Breast epithelium (tissue), 3 donors: ENCODE measurements at regions not wholly inside any gene's neighbourhood (a gene's known extent, or its start where the extent isn't known, plus 50 kb on each side); places are given as distances from the start of the nearest gene placed in this dataset.

ENCODE experiments used
- POLR2A ChIP-seq: fragments of 450-650 bp; IDR thresholded peaks from one replicate; pipeline ENCODE4 v1.6.1; 2016; ENCODE audit warnings: antibody characterized with exemption, mild to moderate bottlenecking, moderate library complexity
- POLR2AphosphoS5 ChIP-seq, 3 donors: sonication (generic); formaldehyde crosslinking; IDR thresholded peaks; one replicate each; pipeline ENCODE4 v1.6.1; 2017; ENCODE audit warnings: antibody characterized with exemption in 3 of 3
- TF ChIP-seq, protein P1 (sequence below), 3 donors: fragments of 450-650 bp; IDR thresholded peaks; one replicate each; pipeline ENCODE4 v1.5.1; 2016 to 2017; ENCODE audit warnings: antibody characterized with exemption in 3 of 3, mild to moderate bottlenecking in 3 of 3, moderate library complexity in 3 of 3

- TF ChIP-seq, protein P1, sequence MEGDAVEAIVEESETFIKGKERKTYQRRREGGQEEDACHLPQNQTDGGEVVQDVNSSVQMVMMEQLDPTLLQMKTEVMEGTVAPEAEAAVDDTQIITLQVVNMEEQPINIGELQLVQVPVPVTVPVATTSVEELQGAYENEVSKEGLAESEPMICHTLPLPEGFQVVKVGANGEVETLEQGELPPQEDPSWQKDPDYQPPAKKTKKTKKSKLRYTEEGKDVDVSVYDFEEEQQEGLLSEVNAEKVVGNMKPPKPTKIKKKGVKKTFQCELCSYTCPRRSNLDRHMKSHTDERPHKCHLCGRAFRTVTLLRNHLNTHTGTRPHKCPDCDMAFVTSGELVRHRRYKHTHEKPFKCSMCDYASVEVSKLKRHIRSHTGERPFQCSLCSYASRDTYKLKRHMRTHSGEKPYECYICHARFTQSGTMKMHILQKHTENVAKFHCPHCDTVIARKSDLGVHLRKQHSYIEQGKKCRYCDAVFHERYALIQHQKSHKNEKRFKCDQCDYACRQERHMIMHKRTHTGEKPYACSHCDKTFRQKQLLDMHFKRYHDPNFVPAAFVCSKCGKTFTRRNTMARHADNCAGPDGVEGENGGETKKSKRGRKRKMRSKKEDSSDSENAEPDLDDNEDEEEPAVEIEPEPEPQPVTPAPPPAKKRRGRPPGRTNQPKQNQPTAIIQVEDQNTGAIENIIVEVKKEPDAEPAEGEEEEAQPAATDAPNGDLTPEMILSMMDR (IDR thresholded peaks at IDR 0.05): no peak
- TF ChIP-seq POLR2A: no peak
- no peak for TF ChIP-seq POLR2AphosphoS5 (IDR thresholded peaks at IDR 0.05)
Measured at GRCh38 chr3:118208642-118209041, 826.0 kb downstream of the IGSF11 start.
